GM12874 (cell line): ENCODE measurements at regions not wholly inside any gene's neighbourhood (a gene's known extent, or its start where the extent isn't known, plus 50 kb on each side); places are given as distances from the start of the nearest gene placed in this dataset.

ENCODE experiments used
- TF ChIP-seq, protein P1 (sequence below): IDR thresholded peaks from 2 replicates; pipeline ENCODE4 v1.5.1; 2011; ENCODE audit warnings: low read depth, mild to moderate bottlenecking, control low read depth, low read length, moderate library complexity; ENCODE audit not compliant: insufficient read depth

DNA sequence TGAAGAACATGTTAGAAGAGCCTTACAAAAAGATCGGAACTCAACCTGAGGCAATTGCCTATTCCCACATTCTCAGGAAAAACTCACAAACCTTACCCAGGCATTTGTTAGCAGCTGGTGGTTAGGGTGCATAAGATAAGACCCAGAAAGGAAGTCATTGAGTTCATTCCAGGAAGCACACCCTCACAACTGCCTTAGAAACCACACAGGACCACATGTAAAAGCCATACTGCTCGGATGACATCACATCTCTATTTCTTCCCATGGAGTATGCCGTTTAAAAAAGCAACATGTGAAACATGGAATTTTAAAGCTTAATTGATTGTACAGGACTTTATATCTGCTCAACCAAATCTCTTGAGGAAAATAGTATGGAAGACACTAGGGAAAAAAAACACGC is 411.2 kb downstream of the DAD1 start:
- TF ChIP-seq, protein P1, sequence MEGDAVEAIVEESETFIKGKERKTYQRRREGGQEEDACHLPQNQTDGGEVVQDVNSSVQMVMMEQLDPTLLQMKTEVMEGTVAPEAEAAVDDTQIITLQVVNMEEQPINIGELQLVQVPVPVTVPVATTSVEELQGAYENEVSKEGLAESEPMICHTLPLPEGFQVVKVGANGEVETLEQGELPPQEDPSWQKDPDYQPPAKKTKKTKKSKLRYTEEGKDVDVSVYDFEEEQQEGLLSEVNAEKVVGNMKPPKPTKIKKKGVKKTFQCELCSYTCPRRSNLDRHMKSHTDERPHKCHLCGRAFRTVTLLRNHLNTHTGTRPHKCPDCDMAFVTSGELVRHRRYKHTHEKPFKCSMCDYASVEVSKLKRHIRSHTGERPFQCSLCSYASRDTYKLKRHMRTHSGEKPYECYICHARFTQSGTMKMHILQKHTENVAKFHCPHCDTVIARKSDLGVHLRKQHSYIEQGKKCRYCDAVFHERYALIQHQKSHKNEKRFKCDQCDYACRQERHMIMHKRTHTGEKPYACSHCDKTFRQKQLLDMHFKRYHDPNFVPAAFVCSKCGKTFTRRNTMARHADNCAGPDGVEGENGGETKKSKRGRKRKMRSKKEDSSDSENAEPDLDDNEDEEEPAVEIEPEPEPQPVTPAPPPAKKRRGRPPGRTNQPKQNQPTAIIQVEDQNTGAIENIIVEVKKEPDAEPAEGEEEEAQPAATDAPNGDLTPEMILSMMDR = no peak

DNA sequence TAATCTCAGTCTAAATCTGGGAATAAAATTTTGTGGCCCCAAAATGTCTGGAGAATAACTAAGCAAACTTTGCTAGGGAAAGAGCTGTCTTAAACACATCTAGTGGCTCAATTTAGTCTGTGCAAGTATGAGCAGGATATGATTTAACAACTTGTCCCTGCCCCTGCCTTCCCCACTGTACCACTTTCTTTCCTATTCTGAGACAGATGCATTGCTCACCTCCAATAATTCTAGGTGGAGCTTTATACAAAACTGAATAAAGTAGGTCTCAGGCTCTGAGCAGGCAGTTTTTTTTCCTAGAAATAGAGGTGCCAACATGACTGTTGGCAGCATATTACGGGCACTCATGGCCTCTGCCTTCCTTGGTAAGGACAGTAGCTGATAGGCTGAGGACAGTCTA is 412.1 kb downstream of the DAD1 start:
- TF ChIP-seq, protein P1 = no peak

DNA sequence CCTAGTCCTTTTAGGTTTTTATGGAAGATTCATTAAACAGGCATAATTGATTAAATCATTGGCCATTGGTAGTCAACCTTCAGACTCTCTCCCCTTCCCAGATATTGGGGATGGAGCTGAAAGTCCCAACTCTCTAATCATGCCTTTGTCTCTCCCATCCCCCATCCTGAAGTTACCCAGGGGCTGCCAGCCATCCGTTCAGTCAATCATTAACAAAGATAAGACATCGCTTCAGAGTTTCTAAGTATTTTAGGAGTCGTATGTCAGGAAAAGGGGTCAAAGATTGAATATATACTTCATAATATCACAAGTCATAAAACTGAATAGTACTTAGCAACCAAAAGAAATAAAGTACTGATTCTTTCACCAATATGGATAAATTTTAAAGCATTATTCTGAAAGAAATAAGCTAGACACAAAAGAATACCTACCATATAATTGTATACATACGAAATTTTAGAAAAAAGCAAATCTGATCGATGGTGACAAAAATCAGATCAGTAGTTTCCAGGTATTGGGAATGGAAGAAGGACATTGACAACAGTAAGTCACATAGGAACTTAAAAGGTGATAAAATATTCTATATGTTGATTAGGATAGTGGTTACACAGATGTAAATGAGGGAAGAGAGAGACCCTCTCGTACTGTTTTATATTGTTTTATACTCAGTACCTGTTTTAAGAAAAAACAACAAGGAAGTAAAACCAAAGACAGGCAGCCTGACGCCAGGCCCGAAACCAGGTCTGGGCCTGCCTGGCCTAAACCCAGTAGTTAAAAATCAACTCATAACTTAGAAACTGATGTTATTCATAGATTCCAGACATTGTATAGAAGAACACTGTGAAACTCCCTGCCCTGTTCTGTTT is 414.4 kb downstream of the DAD1 start:
- TF ChIP-seq, protein P1 = no peak

DNA sequence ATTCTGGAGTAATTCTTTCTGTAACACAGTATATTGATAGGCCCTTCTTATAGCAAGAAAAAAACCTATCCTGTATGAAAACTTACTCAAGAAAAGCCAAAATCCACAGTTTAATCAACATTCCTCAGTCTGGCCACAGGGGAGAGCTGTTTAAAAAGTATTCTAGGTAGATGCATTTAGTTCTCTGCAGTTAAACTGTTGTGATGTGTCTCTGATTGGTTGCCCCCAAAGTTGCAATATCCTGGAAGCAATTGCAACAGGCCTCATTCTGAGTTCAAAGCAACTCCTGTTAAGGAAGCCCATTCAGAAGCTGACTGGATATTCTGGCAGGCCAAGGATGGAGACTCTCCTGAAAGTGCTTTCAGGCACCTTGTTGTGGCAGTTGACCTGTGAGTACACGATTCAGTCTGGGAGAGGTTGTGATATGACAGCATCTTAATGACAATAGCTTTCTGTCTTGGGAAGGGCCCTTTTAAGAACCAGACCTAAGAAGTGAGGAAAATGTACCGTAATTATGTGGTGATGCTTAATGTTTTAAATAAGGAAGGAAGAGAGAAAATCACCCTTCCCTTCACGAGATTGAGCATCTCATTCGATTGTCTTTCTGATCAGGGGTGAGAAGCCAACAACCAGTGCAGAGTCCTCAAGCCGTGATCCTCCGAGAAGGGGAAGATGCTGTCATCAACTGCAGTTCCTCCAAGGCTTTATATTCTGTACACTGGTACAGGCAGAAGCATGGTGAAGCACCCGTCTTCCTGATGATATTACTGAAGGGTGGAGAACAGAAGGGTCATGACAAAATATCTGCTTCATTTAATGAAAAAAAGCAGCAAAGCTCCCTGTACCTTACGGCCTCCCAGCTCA is 420.7 kb downstream of the DAD1 start:
- TF ChIP-seq, protein P1 = no peak

DNA sequence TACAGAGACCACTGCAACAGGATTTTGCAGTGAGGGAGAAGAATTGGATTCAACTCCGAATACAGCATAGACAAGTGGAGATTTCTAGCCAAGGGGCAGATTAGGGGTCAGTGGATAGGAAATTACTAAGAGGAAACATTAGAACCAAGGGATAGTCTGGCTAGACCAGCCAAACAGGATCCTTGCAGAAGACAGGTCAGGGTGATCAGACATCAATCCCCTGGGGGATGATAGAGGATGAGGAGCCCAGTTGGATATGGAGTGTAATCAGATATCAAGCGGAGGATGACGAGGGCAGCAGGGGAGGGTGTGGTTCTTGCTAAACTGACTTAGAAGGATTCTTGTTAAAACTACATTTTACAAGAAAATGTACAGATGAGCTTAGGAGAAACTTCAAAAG is 424.4 kb downstream of the DAD1 start:
- TF ChIP-seq, protein P1 = no peak

DNA sequence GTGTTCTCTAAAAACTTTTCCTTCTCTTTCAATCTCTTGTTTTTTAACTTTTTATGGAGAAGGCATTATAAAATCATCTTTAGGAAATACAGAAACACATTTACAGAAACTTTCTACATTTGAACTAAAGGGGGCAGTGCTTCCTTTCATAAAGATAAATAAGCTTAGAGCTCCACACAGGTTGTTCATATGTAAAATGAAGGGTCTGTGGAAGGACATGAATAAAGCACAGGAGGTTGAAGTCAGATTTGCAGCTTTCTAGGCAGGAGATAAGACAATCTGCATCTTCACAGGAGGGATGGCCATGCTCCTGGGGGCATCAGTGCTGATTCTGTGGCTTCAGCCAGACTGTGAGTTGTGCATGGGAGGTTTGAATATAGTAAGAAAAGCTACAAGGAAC is 426.0 kb downstream of the DAD1 start:
- TF ChIP-seq, protein P1 = peak; percentile 10; the same call in 1 of the 2 replicates

DNA sequence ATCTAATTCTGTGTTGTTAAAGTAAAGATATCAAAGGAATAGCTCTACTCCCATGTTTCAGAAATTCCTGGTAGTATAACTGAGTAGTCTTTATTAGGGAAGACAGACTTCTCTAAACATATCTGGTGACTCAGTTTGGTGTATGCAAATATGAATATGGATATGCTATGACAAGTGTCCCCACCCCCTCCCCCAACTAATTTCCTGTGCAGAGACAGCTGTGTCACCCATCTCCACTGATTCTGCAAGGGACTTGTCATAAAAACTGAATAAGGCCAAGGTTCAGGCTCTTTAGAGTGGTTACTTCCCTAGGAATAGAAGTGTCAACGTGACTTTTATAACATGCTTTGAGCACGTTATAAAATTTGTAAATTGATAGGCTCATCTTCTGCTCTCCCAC is 429.1 kb downstream of the DAD1 start:
- TF ChIP-seq, protein P1 = no peak
